ENCODE measurements at regions not wholly inside any gene's neighbourhood (a gene's known extent, or its start where the extent isn't known, plus 50 kb on each side); places are given as distances from the start of the nearest gene placed in this dataset.
"Not testable (repeated sequence)": the region's sequence is repeated elsewhere in the genome, so short reads cannot be mapped to it uniquely, and the experiment has no call there.

DNA sequence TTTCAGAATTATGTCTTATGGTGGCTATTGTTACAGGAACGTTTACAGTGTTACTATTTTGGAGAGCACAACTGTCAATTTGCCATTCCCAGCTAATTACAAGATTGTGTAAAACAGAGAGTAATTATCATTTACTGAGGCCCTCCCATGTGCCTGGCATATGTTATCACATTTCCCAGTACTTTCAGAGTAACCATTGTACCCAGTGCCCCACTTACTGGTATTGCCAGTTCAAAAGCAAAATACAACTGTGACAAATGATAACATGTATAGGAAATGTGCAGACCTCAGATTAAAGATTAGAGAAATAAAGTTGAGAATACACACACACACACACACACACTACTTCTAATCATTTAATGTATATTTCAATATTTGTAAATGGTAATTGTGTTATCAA, 572.5 kb downstream of the POM121L12 start:
- Mint-ChIP-seq H3K9me3 (no peaks in the 10 kb centered on the region), H3K4me1 (no peaks in the 10 kb centered on the region)
- no peak for TF ChIP-seq CTCF (IDR thresholded peaks at IDR 0.05; ENCODE audit: unreplicated experiment)

GRCh38 chr7:53609185-53609584, 573.8 kb downstream of the POM121L12 start:
- H3K9me3 Mint-ChIP-seq, result no peaks in the 10 kb centered on the region
- TF ChIP-seq CTCF (IDR thresholded peaks at IDR 0.05; ENCODE audit: unreplicated experiment), result no peak
- DNase-seq (ENCODE audit: low spot score in 2 of 2, unreplicated experiment in 2 of 2), result no peak
- H3K36me3 Mint-ChIP-seq, result no peaks in the 10 kb centered on the region
- no peak overlapping the region for H3K27ac Mint-ChIP-seq
- H3K27me3 Mint-ChIP-seq (ENCODE audit: low read depth), result peaks cover 1% of the 10 kb centered on the region
- no peaks in the 10 kb centered on the region for H3K4me1 Mint-ChIP-seq
- no peak overlapping the region for H3K4me3 Mint-ChIP-seq

More for the DNA sequence above, 572.5 kb downstream of the POM121L12 start:
- no peak overlapping the region for H3K27ac Mint-ChIP-seq
- H3K27me3 Mint-ChIP-seq (ENCODE audit: low read depth), result no peaks in the 10 kb centered on the region
- no peak overlapping the region for H3K4me3 Mint-ChIP-seq
- no peaks in the 10 kb centered on the region for H3K36me3 Mint-ChIP-seq
- no peak for DNase-seq (ENCODE audit: low spot score in 2 of 2, unreplicated experiment in 2 of 2)

GRCh38 chr7:53611043-53611442, 575.6 kb downstream of the POM121L12 start:
- H3K27me3 Mint-ChIP-seq (ENCODE audit: low read depth), result peaks cover 1% of the 10 kb centered on the region
- TF ChIP-seq CTCF (IDR thresholded peaks at IDR 0.05; ENCODE audit: unreplicated experiment), result no peak
- no peaks in the 10 kb centered on the region for H3K36me3 Mint-ChIP-seq
- H3K4me1 Mint-ChIP-seq, result no peaks in the 10 kb centered on the region
- H3K9me3 Mint-ChIP-seq, result no peaks in the 10 kb centered on the region
- DNase-seq (ENCODE audit: low spot score in 2 of 2, unreplicated experiment in 2 of 2), result no peak
- no peak overlapping the region for H3K4me3 Mint-ChIP-seq
- no peak overlapping the region for H3K27ac Mint-ChIP-seq

- no peak overlapping the region for H3K4me3 Mint-ChIP-seq
- TF ChIP-seq CTCF (IDR thresholded peaks at IDR 0.05; ENCODE audit: unreplicated experiment), result no peak
- H3K27ac Mint-ChIP-seq, result no peak overlapping the region
- no peaks in the 10 kb centered on the region for H3K9me3 Mint-ChIP-seq
- H3K36me3 Mint-ChIP-seq, result no peaks in the 10 kb centered on the region
- H3K27me3 Mint-ChIP-seq (ENCODE audit: low read depth), result no peaks in the 10 kb centered on the region
- DNase-seq (ENCODE audit: low spot score in 2 of 2, unreplicated experiment in 2 of 2), result no peak
- H3K4me1 Mint-ChIP-seq, result no peaks in the 10 kb centered on the region
Observed at GRCh38 chr7:53624356-53624755, 588.9 kb downstream of the POM121L12 start.

GRCh38 chr7:53628775-53629174, 593.3 kb downstream of the POM121L12 start:
- Mint-ChIP-seq H3K27ac (no peak overlapping the region), H3K4me3 (no peak overlapping the region), H3K9me3 (no peaks in the 10 kb centered on the region), H3K27me3 (ENCODE audit: low read depth) (no peaks in the 10 kb centered on the region), H3K4me1 (no peaks in the 10 kb centered on the region), H3K36me3 (no peaks in the 10 kb centered on the region)
- TF ChIP-seq CTCF (IDR thresholded peaks at IDR 0.05; ENCODE audit: unreplicated experiment), result no peak
- no peak for DNase-seq (ENCODE audit: low spot score in 2 of 2, unreplicated experiment in 2 of 2)

GRCh38 chr7:53635251-53635650, 599.8 kb downstream of the POM121L12 start:
- not testable (repeated sequence) for H3K9me3 Mint-ChIP-seq; H3K36me3 Mint-ChIP-seq; H3K4me1 Mint-ChIP-seq; H3K27me3 Mint-ChIP-seq (ENCODE audit: low read depth); H3K27ac Mint-ChIP-seq; H3K4me3 Mint-ChIP-seq; DNase-seq (ENCODE audit: low spot score in 2 of 2, unreplicated experiment in 2 of 2)

Data from mesothelial cell of epicardium (in vitro differentiated cells).